ENCODE measurements at regions not wholly inside any gene's neighbourhood (a gene's known extent, or its start where the extent isn't known, plus 50 kb on each side); places are given as distances from the start of the nearest gene placed in this dataset.

- TF ChIP-seq, protein P1, sequence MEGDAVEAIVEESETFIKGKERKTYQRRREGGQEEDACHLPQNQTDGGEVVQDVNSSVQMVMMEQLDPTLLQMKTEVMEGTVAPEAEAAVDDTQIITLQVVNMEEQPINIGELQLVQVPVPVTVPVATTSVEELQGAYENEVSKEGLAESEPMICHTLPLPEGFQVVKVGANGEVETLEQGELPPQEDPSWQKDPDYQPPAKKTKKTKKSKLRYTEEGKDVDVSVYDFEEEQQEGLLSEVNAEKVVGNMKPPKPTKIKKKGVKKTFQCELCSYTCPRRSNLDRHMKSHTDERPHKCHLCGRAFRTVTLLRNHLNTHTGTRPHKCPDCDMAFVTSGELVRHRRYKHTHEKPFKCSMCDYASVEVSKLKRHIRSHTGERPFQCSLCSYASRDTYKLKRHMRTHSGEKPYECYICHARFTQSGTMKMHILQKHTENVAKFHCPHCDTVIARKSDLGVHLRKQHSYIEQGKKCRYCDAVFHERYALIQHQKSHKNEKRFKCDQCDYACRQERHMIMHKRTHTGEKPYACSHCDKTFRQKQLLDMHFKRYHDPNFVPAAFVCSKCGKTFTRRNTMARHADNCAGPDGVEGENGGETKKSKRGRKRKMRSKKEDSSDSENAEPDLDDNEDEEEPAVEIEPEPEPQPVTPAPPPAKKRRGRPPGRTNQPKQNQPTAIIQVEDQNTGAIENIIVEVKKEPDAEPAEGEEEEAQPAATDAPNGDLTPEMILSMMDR (IDR thresholded peaks at IDR 0.05), result no peak
- no peak for TF ChIP-seq POLR2A (IDR thresholded peaks at IDR 0.05)
These were observed 140.0 kb downstream of the ETS2 start for GRCh38 chr21:38945545-38946245.
